H1 (cell line): ENCODE measurements at regions not wholly inside any gene's neighbourhood (a gene's known extent, or its start where the extent isn't known, plus 50 kb on each side); places are given as distances from the start of the nearest gene placed in this dataset.
"Not testable (repeated sequence)": the region's sequence is repeated elsewhere in the genome, so short reads cannot be mapped to it uniquely, and the experiment has no call there.

Experiments used
- CTCF ChIA-PET: fragments of 300-600 bp; sonication (Branson Sonifier 250); formaldehyde crosslinking; loops from one replicate; lab custom pipeline; 2021; ENCODE audit not compliant: partially characterized antibody; lab: Charles Lee
- POLR2A ChIA-PET: fragments of 300-600 bp; sonication (Branson Sonifier 250); formaldehyde crosslinking; loops from one replicate; lab custom pipeline; 2021; ENCODE audit warnings: inconsistent platforms; ENCODE audit not compliant: partially characterized antibody; lab: Charles Lee
- DNase-seq, 2 experiments: peaks; one replicate each; pipeline versions ENCODE4 v3.0.0 to v3.0.0-alpha.2; 2010 to 2022; ENCODE audit warnings: low spot score in 2 of 2, low read depth in 1 of 2, mixed read lengths in 1 of 2
- FAIRE-seq: peaks from 2 replicates; lab custom pipeline; 2011; peaks lifted over from hg19 to GRCh38; lab: Jason Lieb, UNC
- H2AFZ ChIP-seq: 2 replicates; pipeline ENCODE4 v1.8.1; 2012; ENCODE audit warnings: low read length, inconsistent platforms
- H2AK5ac ChIP-seq: 2 replicates; pipeline ENCODE4 v1.6.1; 2013; ENCODE audit warnings: low read depth, low read length
- H2BK120ac ChIP-seq: replicated peaks from 2 replicates; pipeline ENCODE3; 2013; ENCODE audit warnings: low read depth, low read length, inconsistent platforms
- H2BK12ac ChIP-seq: 2 replicates; pipeline ENCODE4 v1.6.1; 2013; ENCODE audit warnings: low read depth, low read length
- H2BK15ac ChIP-seq: 2 replicates; pipeline ENCODE4 v1.6.1; 2013; ENCODE audit warnings: low read length
- H2BK20ac ChIP-seq: 2 replicates; pipeline ENCODE4 v1.6.1; 2013; ENCODE audit warnings: low read length
- H2BK5ac ChIP-seq: 2 replicates; pipeline ENCODE4 v1.6.1; 2013; ENCODE audit warnings: low read depth, low read length
- H3K14ac ChIP-seq: 2 replicates; pipeline ENCODE4 v1.6.1; 2013; ENCODE audit warnings: inconsistent platforms; ENCODE audit not compliant: insufficient read length
- H3K18ac ChIP-seq: 2 replicates; pipeline ENCODE4 v1.6.1; 2013; ENCODE audit warnings: low read length; ENCODE audit errors: extremely low read depth
- H3K23ac ChIP-seq: 2 replicates; pipeline ENCODE4 v1.6.1; 2013; ENCODE audit warnings: inconsistent platforms; ENCODE audit not compliant: insufficient read length
- H3K23me2 ChIP-seq: 2 replicates; pipeline ENCODE4 v1.6.1; 2013; ENCODE audit warnings: low read depth, low read length
- H3K27ac ChIP-seq: 2 replicates; pipeline ENCODE4 v1.6.1; 2011; ENCODE audit warnings: low read depth, low read length, inconsistent platforms
- H3K27me3 ChIP-seq, 4 experiments: replicated peaks in 1 of 4; 1 replicate in 1 of 4; 2 replicates in 3 of 4; pipeline versions ENCODE4 v1.6.1 to v1.8.1; 2011 to 2013; ENCODE audit warnings: low read length in 3 of 4, mild to moderate bottlenecking in 3 of 4, inconsistent platforms in 2 of 4, mixed read lengths in 2 of 4, moderate library complexity in 1 of 4; ENCODE audit not compliant: control insufficient read depth in 3 of 4, insufficient read depth in 3 of 4; ENCODE audit errors: extremely low read depth in 1 of 4
- H3K36me3 ChIP-seq, 4 experiments: 2 replicates each; pipeline versions ENCODE4 v1.6.1 to v1.8.1; 2011 to 2013; ENCODE audit warnings: mild to moderate bottlenecking in 4 of 4, low read length in 3 of 4, moderate library complexity in 2 of 4, control low read depth in 1 of 4, inconsistent platforms in 1 of 4; ENCODE audit not compliant: insufficient read depth in 4 of 4, control insufficient read depth in 2 of 4
- H3K4ac ChIP-seq: replicated peaks from 2 replicates; pipeline ENCODE3; 2013; ENCODE audit warnings: low read length, low read depth, mixed read lengths, inconsistent platforms; ENCODE audit not compliant: insufficient read length
- H3K4me1 ChIP-seq, 4 experiments: replicated peaks in 1 of 4; 1 replicate in 1 of 4; 2 replicates in 3 of 4; pipeline versions ENCODE4 v1.6.1 to v1.8.1; 2011 to 2013; ENCODE audit warnings: low read length in 3 of 4, inconsistent platforms in 2 of 4, mixed read lengths in 1 of 4; ENCODE audit not compliant: insufficient read depth in 4 of 4, control insufficient read depth in 3 of 4
- H3K4me2 ChIP-seq, 2 experiments: 2 replicates each; pipeline versions ENCODE4 v1.6.1 to v1.8.1; 2011 to 2013; ENCODE audit warnings: low read depth in 2 of 2, low read length in 2 of 2, control low read depth in 1 of 2, inconsistent platforms in 1 of 2, mild to moderate bottlenecking in 1 of 2; ENCODE audit not compliant: insufficient read depth in 1 of 2
- H3K4me3 ChIP-seq, 4 experiments: fragments of 200-600, 300-600 bp in 1 of 4; sonication (generic), shearing (Covaris generic), sonication (Bioruptor Twin) in 1 of 4; 2 replicates each; pipeline versions ENCODE4 v1.5.1 to v1.8.1; 2011 to 2016; ENCODE audit warnings: low read length in 4 of 4, low read depth in 3 of 4, control low read depth in 2 of 4, inconsistent platforms in 2 of 4, mild to moderate bottlenecking in 2 of 4, mixed read lengths in 1 of 4, moderate library complexity in 1 of 4; ENCODE audit not compliant: insufficient read depth in 2 of 4; ENCODE audit errors: extremely low read depth in 1 of 4
- H3K56ac ChIP-seq: replicated peaks from 2 replicates; pipeline ENCODE3; 2013; ENCODE audit warnings: low read depth, mild to moderate bottlenecking, mixed read lengths, low read length, inconsistent platforms; ENCODE audit not compliant: insufficient read length
- H3K79me1 ChIP-seq: 2 replicates; pipeline ENCODE4 v1.6.1; 2013; ENCODE audit warnings: low read depth, low read length, control low read depth
- H3K79me2 ChIP-seq, 2 experiments: 2 replicates each; pipeline versions ENCODE4 v1.6.1 to v1.8.1; 2012 to 2013; ENCODE audit warnings: low read length in 2 of 2, mild to moderate bottlenecking in 2 of 2, inconsistent platforms in 1 of 2; ENCODE audit not compliant: insufficient read depth in 2 of 2, control insufficient read depth in 1 of 2
- H3K9ac ChIP-seq, 4 experiments: replicated peaks in 1 of 4; 1 replicate in 1 of 4; 2 replicates in 3 of 4; pipeline versions ENCODE4 v1.6.1 to v1.8.1; 2011 to 2013; ENCODE audit warnings: low read depth in 3 of 4, low read length in 3 of 4, control low read depth in 2 of 4, mild to moderate bottlenecking in 2 of 4, moderate library complexity in 2 of 4, inconsistent platforms in 1 of 4; ENCODE audit errors: extremely low read depth in 1 of 4
- H3K9me3 ChIP-seq, 2 experiments: 2 replicates each; pipeline versions ENCODE4 v1.6.1 to v1.8.1; 2012 to 2013; ENCODE audit warnings: mild to moderate bottlenecking in 2 of 2, moderate library complexity in 2 of 2, control low read depth in 1 of 2, inconsistent platforms in 1 of 2, low read depth in 1 of 2, low read length in 1 of 2, mixed read lengths in 1 of 2; ENCODE audit not compliant: insufficient read depth in 2 of 2
- H4K20me1 ChIP-seq, 2 experiments: replicated peaks in 1 of 2; 2 replicates each; pipeline versions ENCODE3 to v1.8.1; 2011 to 2013; ENCODE audit warnings: inconsistent platforms in 2 of 2, low read length in 2 of 2, mild to moderate bottlenecking in 1 of 2; ENCODE audit not compliant: insufficient read depth in 2 of 2, control insufficient read depth in 1 of 2
- H4K5ac ChIP-seq: 2 replicates; pipeline ENCODE4 v1.6.1; 2013; ENCODE audit warnings: low read length, low read depth, mixed read lengths, inconsistent platforms; ENCODE audit not compliant: insufficient read length
- H4K8ac ChIP-seq: 2 replicates; pipeline ENCODE4 v1.8.0; 2013; ENCODE audit warnings: mild to moderate bottlenecking, moderate library complexity, low read length, inconsistent platforms; ENCODE audit not compliant: insufficient read depth; ENCODE audit errors: extremely low read depth
- H4K91ac ChIP-seq: replicated peaks from 2 replicates; pipeline ENCODE3; 2013; ENCODE audit warnings: low read length, mixed read lengths, inconsistent platforms; ENCODE audit not compliant: insufficient read length
- WGBS, 2 experiments: shearing (Covaris generic) in 1 of 2; methylation state at CpG; one replicate each; pipeline versions ENCODE4 v1.1.6 to v1.1.7; 2013 to 2015; ENCODE audit warnings: low lambda C conversion rate in 2 of 2, mixed read lengths in 2 of 2, inconsistent platforms in 1 of 2, low coverage in 1 of 2, missing lambda C conversion rate in 1 of 2; ENCODE audit not compliant: insufficient replicate concordance in 2 of 2, insufficient coverage in 1 of 2, insufficient read length in 1 of 2; ENCODE audit errors: extremely low coverage in 1 of 2, missing lambda C conversion rate in 1 of 2; 5-methylcytosine and 5-hydroxymethylcytosine counted together

- H2AK5ac ChIP-seq, H2AFZ ChIP-seq, CTCF ChIA-PET, H2BK120ac ChIP-seq, H4K20me1 ChIP-seq, H3K23me2 ChIP-seq, FAIRE-seq, H2BK5ac ChIP-seq, H3K4me2 ChIP-seq, H3K9ac ChIP-seq, H2BK15ac ChIP-seq, H4K91ac ChIP-seq, H3K79me1 ChIP-seq, H4K5ac ChIP-seq, H3K4ac ChIP-seq, H3K27me3 ChIP-seq, H3K14ac ChIP-seq, H3K79me2 ChIP-seq, H4K8ac ChIP-seq, H3K27ac ChIP-seq, H3K18ac ChIP-seq, H3K23ac ChIP-seq, H2BK12ac ChIP-seq, H2BK20ac ChIP-seq, H3K36me3 ChIP-seq, H3K4me3 ChIP-seq, H3K9me3 ChIP-seq, POLR2A ChIA-PET, H3K4me1 ChIP-seq, H3K56ac ChIP-seq: not testable (repeated sequence)
- WGBS, 2 experiments, result 80% methylated on average over 10 of the region's 10 CpGs; no CpG with 5 or more reads in 1 of the 2 experiments
- DNase-seq, result peak in 1 of 2 experiments; percentile 42
These were observed 299.1 kb upstream of the ZNF658 start for GRCh38 chr9:66601472-66601871.

DNA sequence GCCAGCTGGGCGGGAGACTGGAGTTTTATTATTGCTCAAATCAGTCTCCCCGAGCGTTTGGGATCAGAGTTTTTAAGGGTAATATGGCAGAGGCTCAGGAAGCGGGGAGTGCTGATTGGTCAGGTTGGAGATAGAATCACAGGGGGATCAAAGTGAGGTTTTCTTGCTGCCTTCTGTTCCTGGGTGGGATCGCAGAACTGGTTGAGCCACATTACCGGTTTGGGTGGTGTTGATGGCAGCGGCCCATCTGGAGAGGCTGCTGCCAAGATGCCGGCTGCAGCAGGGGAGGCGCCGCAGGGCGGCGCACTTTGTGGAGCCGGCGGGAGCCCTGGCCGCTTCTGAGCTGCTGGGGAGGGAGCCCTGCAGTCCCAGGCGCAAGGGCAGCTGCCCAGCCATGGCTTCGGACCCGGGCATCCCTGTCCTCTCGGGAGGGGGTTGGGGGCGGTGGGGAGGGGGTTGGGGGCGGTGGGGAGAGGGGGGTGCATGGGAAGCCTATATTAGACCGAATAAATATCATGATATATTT, 268.9 kb upstream of the ZNF658 start:
- H3K9me3 ChIP-seq, H3K14ac ChIP-seq, H3K4me1 ChIP-seq, POLR2A ChIA-PET, H3K4me2 ChIP-seq, H4K20me1 ChIP-seq, H4K5ac ChIP-seq, FAIRE-seq, H2BK5ac ChIP-seq, H3K4me3 ChIP-seq, CTCF ChIA-PET, H3K56ac ChIP-seq, H2AFZ ChIP-seq, H2BK120ac ChIP-seq, H4K91ac ChIP-seq, H2BK20ac ChIP-seq, H3K79me2 ChIP-seq, H3K4ac ChIP-seq, H2BK12ac ChIP-seq, H3K27me3 ChIP-seq, H2AK5ac ChIP-seq, H3K23ac ChIP-seq, H3K23me2 ChIP-seq, H2BK15ac ChIP-seq, H3K27ac ChIP-seq, H3K79me1 ChIP-seq, H3K18ac ChIP-seq, H3K36me3 ChIP-seq, H4K8ac ChIP-seq, H3K9ac ChIP-seq: not testable (repeated sequence)
- 83% methylated on average over 1 of the region's 22 CpGs; no CpG with 5 or more reads in 1 of the 2 experiments for WGBS, 2 experiments
- DNase-seq, result peak in 1 of 2 experiments; percentile 54
